ENCODE measurements at regions not wholly inside any gene's neighbourhood (a gene's known extent, or its start where the extent isn't known, plus 50 kb on each side); places are given as distances from the start of the nearest gene placed in this dataset.

DNA sequence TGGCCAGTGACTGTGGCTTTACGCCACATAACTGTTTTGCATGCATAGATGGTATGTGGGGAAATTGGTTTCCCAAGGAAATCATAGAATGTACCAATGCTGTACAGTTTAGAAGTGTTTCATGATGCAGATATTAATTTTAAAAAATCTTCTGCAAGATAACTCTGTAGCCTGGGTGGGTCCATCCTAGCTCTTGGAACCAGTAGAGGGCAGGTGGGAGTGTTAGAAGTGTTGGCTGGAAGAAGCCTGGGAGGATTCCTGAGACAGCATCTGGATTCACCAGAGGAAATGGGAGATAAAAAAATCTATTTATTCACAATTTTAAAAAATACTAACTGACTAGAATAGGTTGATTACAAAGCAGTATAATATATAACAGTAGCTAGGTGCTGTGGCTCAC, 139.9 kb upstream of the GRIA4 start:
- Histone ChIP-seq H3K27me3 (ENCODE audit: insufficient read depth, low read length, poor library complexity, severe bottlenecking) (no peaks in the 10 kb centered on the region), H3K79me2 (ENCODE audit: insufficient read depth, low read length) (no peaks in the 10 kb centered on the region), H3K36me3 (ENCODE audit: insufficient read depth, low read length) (no peaks in the 10 kb centered on the region), H3K9ac (ENCODE audit: low read depth, low read length, poor library complexity, severe bottlenecking) (no peak overlapping the region), H2AFZ (ENCODE audit: low read length) (no peak overlapping the region), H3K4me3 (ENCODE audit: low read length, poor library complexity, severe bottlenecking) (no peak overlapping the region), H3K9me3 (ENCODE audit: insufficient read depth, low read depth, low read length) (no peaks in the 10 kb centered on the region), H3K4me2 (ENCODE audit: low read depth, low read length, poor library complexity, severe bottlenecking) (no peak overlapping the region), H3F3A (ENCODE audit: low read depth) (no peaks in the 10 kb centered on the region), H3K4me1 (ENCODE audit: insufficient read depth, low read length, poor library complexity, severe bottlenecking) (no peaks in the 10 kb centered on the region), H4K20me1 (ENCODE audit: insufficient read depth, low read length, poor library complexity, severe bottlenecking) (no peaks in the 10 kb centered on the region), H3K9me2 (replicated peaks; ENCODE audit: low read depth, low read length) (no peaks in the 10 kb centered on the region)
- no peak for TF ChIP-seq EZH2phosphoT487 (IDR thresholded peaks at IDR 0.05; ENCODE audit: borderline replicate concordance)
- TF ChIP-seq, protein P1, sequence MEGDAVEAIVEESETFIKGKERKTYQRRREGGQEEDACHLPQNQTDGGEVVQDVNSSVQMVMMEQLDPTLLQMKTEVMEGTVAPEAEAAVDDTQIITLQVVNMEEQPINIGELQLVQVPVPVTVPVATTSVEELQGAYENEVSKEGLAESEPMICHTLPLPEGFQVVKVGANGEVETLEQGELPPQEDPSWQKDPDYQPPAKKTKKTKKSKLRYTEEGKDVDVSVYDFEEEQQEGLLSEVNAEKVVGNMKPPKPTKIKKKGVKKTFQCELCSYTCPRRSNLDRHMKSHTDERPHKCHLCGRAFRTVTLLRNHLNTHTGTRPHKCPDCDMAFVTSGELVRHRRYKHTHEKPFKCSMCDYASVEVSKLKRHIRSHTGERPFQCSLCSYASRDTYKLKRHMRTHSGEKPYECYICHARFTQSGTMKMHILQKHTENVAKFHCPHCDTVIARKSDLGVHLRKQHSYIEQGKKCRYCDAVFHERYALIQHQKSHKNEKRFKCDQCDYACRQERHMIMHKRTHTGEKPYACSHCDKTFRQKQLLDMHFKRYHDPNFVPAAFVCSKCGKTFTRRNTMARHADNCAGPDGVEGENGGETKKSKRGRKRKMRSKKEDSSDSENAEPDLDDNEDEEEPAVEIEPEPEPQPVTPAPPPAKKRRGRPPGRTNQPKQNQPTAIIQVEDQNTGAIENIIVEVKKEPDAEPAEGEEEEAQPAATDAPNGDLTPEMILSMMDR (conservative IDR thresholded peaks at IDR 0.05; ENCODE audit: low read length): no peak

DNA sequence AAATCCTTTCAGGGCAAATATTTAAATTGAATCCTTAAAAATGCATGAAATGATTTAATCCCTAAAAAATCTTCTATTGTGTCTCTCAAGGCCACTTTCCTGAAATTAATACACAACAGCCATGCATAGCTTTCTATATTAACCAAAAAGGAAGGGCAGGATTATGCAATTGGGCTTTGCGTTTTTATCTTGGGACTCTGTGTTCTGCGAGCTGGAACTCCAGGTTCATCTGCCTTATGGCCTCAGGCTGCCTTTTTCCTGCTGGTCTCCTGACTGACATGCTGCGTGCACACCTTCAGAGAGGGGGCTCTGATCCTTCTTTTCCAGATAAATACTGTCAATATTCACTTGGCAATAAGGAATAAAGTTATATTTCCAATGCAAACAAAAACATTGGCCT, 141.7 kb upstream of the GRIA4 start:
- H3K79me2 ChIP-seq (ENCODE audit: insufficient read depth, low read length): no peaks in the 10 kb centered on the region
- no peaks in the 10 kb centered on the region for H3K36me3 ChIP-seq (ENCODE audit: insufficient read depth, low read length)
- H2AFZ ChIP-seq (ENCODE audit: low read length): no peak overlapping the region
- no peak overlapping the region for H3K4me2 ChIP-seq (ENCODE audit: low read depth, low read length, poor library complexity, severe bottlenecking)
- no peaks in the 10 kb centered on the region for H3K27me3 ChIP-seq (ENCODE audit: insufficient read depth, low read length, poor library complexity, severe bottlenecking)
- no peak overlapping the region for H3K9ac ChIP-seq (ENCODE audit: low read depth, low read length, poor library complexity, severe bottlenecking)
- no peaks in the 10 kb centered on the region for H3F3A ChIP-seq (ENCODE audit: low read depth)
- H3K9me2 ChIP-seq (replicated peaks; ENCODE audit: low read depth, low read length): no peaks in the 10 kb centered on the region
- no peaks in the 10 kb centered on the region for H3K9me3 ChIP-seq (ENCODE audit: insufficient read depth, low read depth, low read length)
- H4K20me1 ChIP-seq (ENCODE audit: insufficient read depth, low read length, poor library complexity, severe bottlenecking): no peaks in the 10 kb centered on the region
- H3K4me3 ChIP-seq (ENCODE audit: low read length, poor library complexity, severe bottlenecking): no peak overlapping the region
- no peak for TF ChIP-seq EZH2phosphoT487 (IDR thresholded peaks at IDR 0.05; ENCODE audit: borderline replicate concordance)
- TF ChIP-seq, protein P1 (conservative IDR thresholded peaks at IDR 0.05; ENCODE audit: low read length): no peak
- H3K4me1 ChIP-seq (ENCODE audit: insufficient read depth, low read length, poor library complexity, severe bottlenecking): no peaks in the 10 kb centered on the region

DNA sequence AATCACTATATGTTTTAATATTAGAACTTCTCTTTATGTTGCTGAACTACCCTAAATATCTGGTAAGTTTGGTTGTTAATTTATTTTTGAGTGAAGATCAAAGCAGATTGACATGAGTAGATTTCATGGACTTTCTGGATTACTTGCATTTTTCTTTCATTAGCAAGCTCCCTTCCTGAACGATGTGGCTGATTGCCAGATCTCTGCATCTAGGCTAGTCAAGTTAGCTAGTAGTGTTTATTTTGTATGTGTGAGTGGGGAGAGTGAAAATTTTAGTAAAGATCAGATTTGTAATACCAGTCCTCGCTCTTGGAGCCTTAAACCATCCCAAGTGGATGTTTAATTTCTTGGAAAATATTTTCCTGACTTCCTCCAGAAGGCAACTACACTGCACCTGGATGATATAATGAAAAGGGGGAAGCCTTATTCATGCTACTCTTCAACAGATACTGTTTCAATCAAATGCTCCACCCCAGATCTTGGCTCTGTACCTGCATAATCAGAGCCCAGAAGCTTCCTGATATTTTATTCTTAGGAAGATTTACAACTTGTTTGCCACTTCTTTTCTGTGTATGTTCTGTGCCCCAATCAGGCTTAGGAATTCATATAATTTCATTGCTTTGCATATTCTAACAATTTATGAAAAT, 143.2 kb upstream of the GRIA4 start:
- H3K4me3 ChIP-seq (ENCODE audit: low read length, poor library complexity, severe bottlenecking): no peak overlapping the region
- no peaks in the 10 kb centered on the region for H3K27me3 ChIP-seq (ENCODE audit: insufficient read depth, low read length, poor library complexity, severe bottlenecking)
- H3K9ac ChIP-seq (ENCODE audit: low read depth, low read length, poor library complexity, severe bottlenecking): no peak overlapping the region
- H3K9me2 ChIP-seq (replicated peaks; ENCODE audit: low read depth, low read length): no peaks in the 10 kb centered on the region
- H3F3A ChIP-seq (ENCODE audit: low read depth): no peaks in the 10 kb centered on the region
- H2AFZ ChIP-seq (ENCODE audit: low read length): no peak overlapping the region
- H3K9me3 ChIP-seq (ENCODE audit: insufficient read depth, low read depth, low read length): no peaks in the 10 kb centered on the region
- H3K4me1 ChIP-seq (ENCODE audit: insufficient read depth, low read length, poor library complexity, severe bottlenecking): no peaks in the 10 kb centered on the region
- H3K36me3 ChIP-seq (ENCODE audit: insufficient read depth, low read length): no peaks in the 10 kb centered on the region
- TF ChIP-seq, protein P1 (conservative IDR thresholded peaks at IDR 0.05; ENCODE audit: low read length): no peak
- TF ChIP-seq EZH2phosphoT487 (IDR thresholded peaks at IDR 0.05; ENCODE audit: borderline replicate concordance): no peak
- no peaks in the 10 kb centered on the region for H3K79me2 ChIP-seq (ENCODE audit: insufficient read depth, low read length)
- no peak overlapping the region for H3K4me2 ChIP-seq (ENCODE audit: low read depth, low read length, poor library complexity, severe bottlenecking)
- H4K20me1 ChIP-seq (ENCODE audit: insufficient read depth, low read length, poor library complexity, severe bottlenecking): no peaks in the 10 kb centered on the region
